ENCODE measurements at regions not wholly inside any gene's neighbourhood (a gene's known extent, or its start where the extent isn't known, plus 50 kb on each side); places are given as distances from the start of the nearest gene placed in this dataset.

DNA sequence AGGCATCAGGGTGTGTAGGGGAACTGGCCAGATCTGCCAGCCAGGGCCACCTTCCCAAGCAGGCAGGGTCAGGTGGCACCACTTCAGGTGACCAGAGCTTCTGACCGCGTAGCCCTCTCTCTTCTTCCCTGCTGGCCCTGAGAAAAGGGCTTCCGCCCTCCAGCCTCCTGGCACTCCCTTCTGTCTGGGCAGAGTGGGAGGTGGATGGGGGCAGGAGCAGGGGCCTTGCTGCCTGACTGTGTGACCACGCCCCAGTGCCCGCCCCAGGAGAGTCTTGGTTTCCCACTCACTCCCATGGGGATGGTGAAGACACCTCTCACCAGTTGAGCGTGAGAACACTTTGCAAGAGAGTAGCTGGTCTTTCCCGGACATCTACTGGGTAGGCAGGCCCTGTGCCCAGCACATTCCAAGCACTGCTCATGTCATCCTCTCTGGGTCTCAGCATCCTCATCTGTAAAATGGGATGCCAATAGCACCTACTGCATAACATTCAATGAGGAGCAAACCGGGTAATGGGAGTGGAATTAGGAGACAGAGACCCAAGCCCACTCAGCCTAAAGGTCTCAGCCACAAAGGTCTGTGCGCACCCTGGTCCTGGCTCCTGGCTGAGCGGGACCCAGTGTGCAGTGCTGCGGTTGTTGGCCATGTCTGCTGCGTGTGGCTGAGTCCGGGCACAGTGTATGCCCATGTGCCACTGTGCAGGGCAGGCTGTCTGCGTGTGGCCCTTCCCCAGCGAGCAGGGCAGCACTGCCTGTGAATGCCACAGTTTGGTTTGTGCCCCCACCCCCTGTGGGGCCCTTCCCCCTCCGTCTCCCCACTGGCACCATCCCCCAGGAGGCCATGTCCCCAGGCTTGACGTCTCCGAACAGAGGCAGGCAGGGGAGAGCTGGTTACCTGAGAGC, 179.1 kb upstream of the IER5L start:
- no peak for DNase-seq

GRCh38 chr9:129355631-129356030, 177.6 kb upstream of the IER5L start:
- no peak for DNase-seq

GRCh38 chr9:129354498-129354897, 176.4 kb upstream of the IER5L start:
- no peak for DNase-seq

- no peak for DNase-seq
Observed at GRCh38 chr9:129353697-129354336, 175.8 kb upstream of the IER5L start.

DNA sequence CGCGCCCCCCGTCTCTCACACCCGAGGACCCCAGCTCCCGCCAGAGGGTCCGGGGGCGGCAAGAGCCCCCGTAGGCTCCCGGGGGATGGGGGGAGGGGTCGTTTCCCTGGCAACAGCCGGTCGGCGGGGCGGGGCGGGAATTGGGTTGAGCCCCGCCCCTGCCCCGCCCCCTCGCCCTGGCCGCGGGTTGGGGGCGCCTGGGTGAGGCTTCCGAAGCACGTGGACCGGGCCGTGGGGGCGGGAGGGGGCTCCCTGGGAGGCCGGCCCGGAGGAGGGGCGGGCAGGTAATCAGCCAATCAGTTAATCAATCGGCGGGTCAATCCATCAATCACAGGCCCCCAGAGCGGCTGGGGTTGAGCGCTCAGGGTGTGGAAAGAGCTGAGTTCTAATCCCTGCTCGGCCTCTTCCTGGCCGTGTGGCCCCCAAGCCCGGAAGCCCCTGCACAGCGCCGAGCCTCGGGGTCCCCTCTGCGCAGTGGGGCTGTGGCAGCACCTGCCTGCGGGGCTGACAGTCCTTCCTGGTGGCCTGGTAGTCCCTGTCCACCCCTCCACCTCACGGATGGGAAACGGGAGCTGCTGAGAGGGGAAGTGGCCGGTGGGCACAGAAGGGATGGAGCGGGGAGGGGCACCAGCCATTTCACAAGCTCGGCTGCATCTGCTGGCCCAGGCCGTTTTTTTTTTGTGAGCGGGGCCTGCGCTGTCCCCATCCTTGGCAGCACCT, 174.2 kb upstream of the IER5L start:
- DNase-seq, result no peak

- DNase-seq, result no peak
Observed at GRCh38 chr9:129351642-129352145, 173.6 kb upstream of the IER5L start.

GRCh38 chr9:129351058-129351641, 173.1 kb upstream of the IER5L start:
- DNase-seq, result no peak

DNA sequence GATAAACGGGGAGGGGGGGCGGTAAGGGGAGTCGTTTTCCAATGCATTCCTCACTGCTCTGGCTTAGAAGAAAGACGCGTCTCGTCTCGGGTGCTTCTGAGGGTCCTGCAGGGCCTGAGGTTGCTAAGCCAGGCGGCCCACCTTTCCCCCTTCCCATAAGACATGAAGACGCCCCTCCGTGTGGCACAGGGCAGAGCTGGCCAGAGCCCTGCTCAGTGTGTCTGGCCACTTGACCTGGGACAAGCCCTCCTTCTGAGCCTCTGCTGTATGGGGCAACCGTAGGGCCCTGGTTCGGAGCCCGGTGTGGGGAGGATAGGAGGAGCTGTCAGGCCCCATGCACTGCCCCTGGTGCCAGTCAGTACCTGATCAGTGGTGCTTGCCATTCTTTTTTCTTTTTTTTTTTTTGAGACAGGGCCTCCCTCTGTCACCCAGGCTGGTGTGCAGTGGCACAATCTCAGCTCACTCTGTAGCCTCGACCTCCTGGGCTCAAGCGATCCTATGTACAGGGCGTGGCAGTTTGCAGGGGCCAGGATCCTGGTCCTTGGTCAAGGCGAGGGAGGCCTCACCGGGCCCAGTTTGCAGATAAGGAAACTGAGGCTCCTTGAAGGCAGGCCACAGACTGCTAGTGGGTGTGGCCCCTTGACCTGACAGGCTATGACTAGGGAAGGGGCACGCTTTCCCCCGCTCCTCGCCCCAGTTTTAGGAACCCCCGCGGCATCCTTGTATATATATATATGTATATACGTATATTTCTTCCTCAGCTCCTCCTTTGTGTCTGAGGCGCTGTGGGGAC, 172.3 kb upstream of the IER5L start:
- DNase-seq, result no peak

- DNase-seq, result no peak
Observed at GRCh38 chr9:129349665-129349947, 171.5 kb upstream of the IER5L start.

GRCh38 chr9:129348890-129349664, 171.0 kb upstream of the IER5L start:
- no peak for DNase-seq

DNA sequence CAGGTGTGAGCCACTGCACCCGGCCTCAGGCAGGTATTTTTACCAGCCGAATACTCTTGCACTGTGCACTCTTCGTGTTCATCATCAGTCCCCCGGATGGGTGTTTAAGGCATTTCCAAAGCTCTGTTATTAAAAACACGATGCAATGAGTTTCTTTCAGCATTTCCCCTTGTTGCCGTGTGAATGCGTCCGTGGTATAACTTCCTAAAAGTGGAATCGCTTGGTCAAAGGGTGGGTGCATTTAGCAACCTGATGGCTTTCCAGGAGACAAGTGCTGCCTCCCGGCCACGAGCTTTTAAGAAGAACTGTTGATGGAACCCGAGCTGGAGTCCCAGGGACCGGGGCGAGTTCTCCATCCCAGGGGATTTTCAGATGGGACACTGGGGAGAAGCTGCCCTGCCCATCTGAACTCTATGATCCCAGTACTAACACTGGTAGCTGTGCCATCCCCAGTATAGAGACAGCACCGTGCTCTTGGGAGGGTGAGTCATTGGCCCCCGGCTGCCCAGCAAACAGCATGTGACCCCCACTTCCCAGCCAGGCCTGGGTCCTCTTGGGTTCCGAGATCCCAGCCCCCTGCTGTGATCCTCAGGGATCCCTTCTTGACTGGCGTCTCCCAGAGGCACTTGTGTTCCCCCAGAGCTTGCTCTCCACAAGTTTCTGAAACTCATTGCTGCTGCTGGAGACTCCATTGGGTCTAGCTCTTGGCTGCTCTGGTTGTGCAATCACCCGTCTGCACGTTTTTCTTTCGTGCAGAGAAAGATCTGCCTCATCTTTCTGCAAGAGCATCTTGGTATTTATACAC, 169.5 kb upstream of the IER5L start:
- no peak for DNase-seq

GRCh38 chr9:129346046-129346445, 168.0 kb upstream of the IER5L start:
- DNase-seq, result no peak

DNA sequence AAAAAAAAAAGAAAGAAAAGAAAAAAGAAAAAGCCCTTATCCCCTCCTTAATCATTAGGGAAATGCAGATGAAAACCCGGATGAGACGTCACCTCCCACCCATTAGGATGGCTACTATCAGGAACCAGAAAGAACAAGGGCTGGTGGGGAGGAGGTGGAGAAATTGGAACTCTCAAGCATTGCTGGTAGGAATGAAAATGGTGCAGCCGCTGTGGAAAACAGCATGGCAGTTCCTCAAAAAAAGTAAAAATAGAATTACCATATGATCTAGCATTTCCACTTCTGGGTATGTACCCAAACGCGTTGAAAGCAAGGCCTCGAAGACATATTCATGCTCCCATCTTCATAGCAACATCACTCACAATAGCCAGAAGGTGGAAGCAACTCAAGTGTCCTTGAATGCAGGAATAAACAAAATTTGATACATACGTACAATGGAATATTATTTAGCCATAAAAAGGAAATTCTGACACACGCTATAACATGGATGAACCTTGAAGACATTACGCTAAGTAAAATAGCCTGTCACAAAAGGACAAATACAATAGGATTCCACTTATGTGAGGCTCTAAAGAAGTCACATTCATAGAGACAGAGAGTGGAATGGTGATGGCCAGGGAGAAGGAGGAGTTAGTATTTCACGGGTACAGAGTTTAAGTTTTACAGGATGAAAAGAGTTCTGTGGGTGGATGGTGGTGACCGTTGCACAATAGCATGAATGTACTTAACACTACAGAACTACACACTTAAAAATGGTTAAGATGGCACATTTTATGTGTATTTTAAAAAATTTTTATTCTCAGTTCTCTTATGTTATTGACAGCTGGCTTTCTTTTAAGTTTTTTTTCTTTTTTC, 166.8 kb upstream of the IER5L start:
- DNase-seq, result no peak

DNA sequence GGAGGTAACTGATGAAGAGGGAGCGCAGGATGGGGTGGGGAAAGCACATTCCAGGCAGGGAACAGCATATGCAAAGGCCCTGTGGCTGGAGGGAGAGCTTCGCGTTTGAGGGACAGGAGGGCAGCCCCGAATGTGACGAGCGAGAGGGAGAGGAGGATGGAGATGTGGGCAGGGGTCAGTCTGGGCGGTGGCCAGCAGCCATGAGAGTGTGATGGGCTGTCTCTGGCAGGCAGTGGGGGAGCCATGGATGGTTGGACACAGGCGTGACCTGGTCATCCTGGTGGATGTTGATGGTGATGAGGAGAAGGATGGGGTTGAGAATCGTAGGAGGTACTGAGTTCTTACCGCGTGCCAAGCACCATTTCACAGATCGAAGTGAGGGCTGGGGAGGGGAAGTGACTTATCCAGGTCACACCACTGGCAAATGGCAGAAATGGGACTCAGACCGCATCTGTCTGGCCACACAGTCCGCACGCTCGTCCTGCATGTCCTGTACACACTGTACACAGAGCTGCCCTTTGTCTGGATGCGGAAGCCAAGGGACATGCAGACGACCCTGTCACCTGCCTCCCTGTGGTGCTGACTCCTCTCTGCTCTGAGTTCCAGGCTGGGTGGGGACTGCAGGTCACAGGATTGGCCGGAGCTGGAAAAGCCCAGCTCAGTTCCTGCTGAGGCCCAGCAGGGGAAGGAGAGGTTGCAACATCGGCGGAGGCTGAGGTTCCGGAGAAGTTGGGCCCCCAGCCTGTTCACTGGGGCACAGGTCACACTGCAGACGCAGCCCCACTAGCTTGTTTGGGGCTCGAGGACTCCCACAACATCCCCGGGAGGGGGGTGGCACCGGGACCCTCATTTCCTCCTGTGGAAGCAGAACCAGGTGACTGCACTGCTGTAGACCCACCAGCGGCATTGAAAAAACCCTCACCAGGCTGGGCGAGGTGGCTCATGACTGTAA, 165.6 kb upstream of the IER5L start:
- no peak for DNase-seq

DNA sequence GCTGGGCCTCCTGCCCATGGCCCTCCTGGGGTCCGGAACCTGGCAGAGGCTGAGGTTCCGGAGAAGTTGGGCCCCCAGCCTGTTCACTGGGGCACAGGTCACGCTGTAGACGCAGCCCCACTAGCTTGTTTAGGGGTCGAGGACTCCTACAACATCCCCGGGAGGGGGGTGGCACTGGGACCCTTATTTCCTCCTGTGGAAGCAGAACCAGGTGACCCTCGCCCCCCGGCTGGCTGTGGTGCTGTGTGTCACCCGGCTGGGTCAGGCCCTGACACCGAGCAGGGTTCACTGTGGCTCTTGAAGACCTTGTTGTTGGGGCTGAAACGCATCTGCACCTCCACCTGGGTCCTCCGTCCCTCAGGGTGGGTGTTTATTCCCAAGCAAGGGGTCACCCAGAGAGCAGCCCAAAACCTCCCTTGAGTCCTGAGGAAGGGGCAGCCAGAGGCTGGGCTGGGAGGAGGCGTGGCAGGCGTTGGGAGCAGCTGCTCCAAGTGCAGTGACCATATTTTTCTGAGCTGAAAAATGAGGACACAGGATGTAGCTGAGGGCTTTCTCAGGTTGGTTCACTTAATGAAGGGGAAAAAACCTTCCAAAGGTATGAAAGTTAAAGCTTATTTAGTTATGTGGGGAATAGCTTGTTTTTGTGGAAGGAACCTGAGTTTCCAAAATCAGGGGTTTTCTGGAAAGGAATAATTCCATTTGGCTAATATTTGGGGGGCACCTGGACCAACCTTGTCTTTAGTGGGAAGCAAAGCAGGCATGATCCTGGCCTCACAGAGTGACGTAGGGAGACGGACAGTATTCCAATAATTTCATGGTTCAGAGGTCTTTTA, 164.7 kb upstream of the IER5L start:
- no peak for DNase-seq

GRCh38 chr9:129341987-129342348, 163.9 kb upstream of the IER5L start:
- DNase-seq, result no peak

- no peak for DNase-seq
Observed at GRCh38 chr9:129341171-129341986, 163.3 kb upstream of the IER5L start.
